Endodermal cell (in vitro differentiated cells): ENCODE measurements at regions not wholly inside any gene's neighbourhood (a gene's known extent, or its start where the extent isn't known, plus 50 kb on each side); places are given as distances from the start of the nearest gene placed in this dataset.

Experiments
- DNase-seq: peaks from one replicate; pipeline ENCODE4 v3.0.0-alpha.2; 2017
- H3K27ac ChIP-seq: 2 replicates; pipeline ENCODE4 v1.5.1; 2013; ENCODE audit warnings: mild to moderate bottlenecking, low read depth, low read length, moderate library complexity
- H3K27me3 ChIP-seq: 2 replicates; pipeline ENCODE4 v1.6.1; 2013; ENCODE audit warnings: mild to moderate bottlenecking, low read length, moderate library complexity; ENCODE audit not compliant: insufficient read depth, control insufficient read depth, poor library complexity, severe bottlenecking
- H3K36me3 ChIP-seq: 2 replicates; pipeline ENCODE4 v1.7.0; 2013; ENCODE audit warnings: mild to moderate bottlenecking, low read length, moderate library complexity; ENCODE audit not compliant: control insufficient read depth, insufficient read depth
- H3K4me1 ChIP-seq: one replicate; pipeline ENCODE4 v1.7.0; 2013; ENCODE audit warnings: low read length; ENCODE audit not compliant: control insufficient read depth, insufficient read depth
- H3K4me3 ChIP-seq: 2 replicates; pipeline ENCODE4 v1.5.1; 2013; ENCODE audit warnings: mild to moderate bottlenecking, low read length, moderate library complexity
- H3K9ac ChIP-seq: 2 replicates; pipeline ENCODE4 v1.6.1; 2013; ENCODE audit warnings: mild to moderate bottlenecking, low read length, moderate library complexity; ENCODE audit not compliant: poor library complexity, severe bottlenecking; ENCODE audit errors: extremely low read depth
- H3K9me3 ChIP-seq: 2 replicates; pipeline ENCODE4 v1.6.1; 2013; ENCODE audit warnings: mild to moderate bottlenecking, low read length, moderate library complexity; ENCODE audit not compliant: control insufficient read depth
- H3K27ac Mint-ChIP-seq: 2 replicates; pipeline ENCODE4 v1.8.0; 2020; ENCODE audit warnings: mixed read lengths
- H3K27me3 Mint-ChIP-seq: 2 replicates; pipeline ENCODE4 v1.8.0; 2021; ENCODE audit warnings: mild to moderate bottlenecking, mixed read lengths; ENCODE audit not compliant: insufficient read depth
- H3K36me3 Mint-ChIP-seq: 2 replicates; pipeline ENCODE4 v1.8.0; 2020; ENCODE audit warnings: low read depth, mixed read lengths
- H3K4me1 Mint-ChIP-seq: 2 replicates; pipeline ENCODE4 v1.8.0; 2020; ENCODE audit warnings: mixed read lengths
- H3K4me3 Mint-ChIP-seq: 2 replicates; pipeline ENCODE4 v1.8.0; 2020; ENCODE audit warnings: mild to moderate bottlenecking, moderate library complexity, mixed read lengths
- H3K9me3 Mint-ChIP-seq: 2 replicates; pipeline ENCODE4 v1.8.0; 2020; ENCODE audit warnings: mild to moderate bottlenecking, mixed read lengths
- CTCF ChIP-seq: fragments of 200-600 bp; sonication (generic); conservative IDR thresholded peaks from 2 replicates; pipeline ENCODE4 v1.5.0; 2021; ENCODE audit warnings: antibody characterized with exemption, mild to moderate bottlenecking
- WGBS, 2 experiments: methylation state at CpG; one replicate each; pipeline versions ENCODE4 v1.1.5 to v1.1.7; 2013; ENCODE audit warnings: missing lambda C conversion rate in 2 of 2, mixed read lengths in 1 of 2; ENCODE audit not compliant: insufficient coverage in 1 of 2, insufficient read length in 1 of 2; 5-methylcytosine and 5-hydroxymethylcytosine counted together

GRCh38 chr4:24266951-24267722 is 317.2 kb downstream of the DHX15 start:
- Mint-ChIP-seq H3K9me3 (no peaks in the 10 kb centered on the region), H3K27me3 (no peaks in the 10 kb centered on the region), H3K27ac (no peak overlapping the region), H3K4me1 (peaks cover 19% of the 10 kb centered on the region), H3K36me3 (no peaks in the 10 kb centered on the region), H3K4me3 (no peak overlapping the region)
- no peaks in the 10 kb centered on the region for H3K36me3 ChIP-seq
- WGBS, 2 experiments = 88% methylated on average over 4 of the region's 4 CpGs; no CpG with 5 or more reads in 1 of the 2 experiments
- no peak overlapping the region for H3K4me3 ChIP-seq
- no peak for TF ChIP-seq CTCF
- H3K9me3 ChIP-seq = no peaks in the 10 kb centered on the region
- H3K27me3 ChIP-seq = no peaks in the 10 kb centered on the region
- DNase-seq = no peak
- H3K4me1 ChIP-seq = peaks cover 4% of the 10 kb centered on the region
- H3K9ac ChIP-seq = no peak overlapping the region
- no peak overlapping the region for H3K27ac ChIP-seq

- Histone ChIP-seq H3K27ac (no peak overlapping the region), H3K9me3 (no peaks in the 10 kb centered on the region), H3K9ac (no peak overlapping the region), H3K4me3 (no peak overlapping the region), H3K36me3 (no peaks in the 10 kb centered on the region), H3K4me1 (peaks cover 8% of the 10 kb centered on the region), H3K27me3 (no peaks in the 10 kb centered on the region)
- Mint-ChIP-seq H3K27me3 (no peaks in the 10 kb centered on the region), H3K4me1 (peaks cover 29% of the 10 kb centered on the region), H3K27ac (no peak overlapping the region), H3K4me3 (no peak overlapping the region), H3K36me3 (no peaks in the 10 kb centered on the region), H3K9me3 (no peaks in the 10 kb centered on the region)
- no peak for DNase-seq
- TF ChIP-seq CTCF = no peak
- 89 to 97% methylated on average over 5 to 7 of the region's 7 CpGs for WGBS, 2 experiments
Observed at GRCh38 chr4:24265989-24266388, 318.4 kb downstream of the DHX15 start.

GRCh38 chr4:24262616-24263015 is 321.7 kb downstream of the DHX15 start:
- no peak overlapping the region for H3K27ac ChIP-seq
- H3K36me3 ChIP-seq = no peaks in the 10 kb centered on the region
- DNase-seq = no peak
- H3K27ac Mint-ChIP-seq = no peak overlapping the region
- peaks cover 32% of the 10 kb centered on the region for H3K4me1 Mint-ChIP-seq
- no peaks in the 10 kb centered on the region for H3K27me3 Mint-ChIP-seq
- H3K9me3 ChIP-seq = no peaks in the 10 kb centered on the region
- H3K36me3 Mint-ChIP-seq = no peaks in the 10 kb centered on the region
- TF ChIP-seq CTCF = no peak
- H3K9ac ChIP-seq = no peak overlapping the region
- no peak overlapping the region for H3K4me3 Mint-ChIP-seq
- WGBS, 2 experiments = 94% methylated on average over 3 to 4 of the region's 4 CpGs
- no peaks in the 10 kb centered on the region for H3K27me3 ChIP-seq
- H3K9me3 Mint-ChIP-seq = no peaks in the 10 kb centered on the region
- peaks cover 8% of the 10 kb centered on the region for H3K4me1 ChIP-seq
- no peak overlapping the region for H3K4me3 ChIP-seq
